GM12874 (cell line): ENCODE measurements at regions not wholly inside any gene's neighbourhood (a gene's known extent, or its start where the extent isn't known, plus 50 kb on each side); places are given as distances from the start of the nearest gene placed in this dataset.

Experiments used
- CTCF ChIP-seq: IDR thresholded peaks from 2 replicates; pipeline ENCODE4 v1.5.1; 2011; ENCODE audit warnings: low read depth, mild to moderate bottlenecking, control low read depth, low read length, moderate library complexity; ENCODE audit not compliant: insufficient read depth

- TF ChIP-seq CTCF, result no peak
Observed at GRCh38 chr13:80052286-80052685, 288.6 kb downstream of the SPRY2 start.

GRCh38 chr13:80050252-80050651 is 290.7 kb downstream of the SPRY2 start:
- no peak for TF ChIP-seq CTCF

- TF ChIP-seq CTCF, result no peak
Observed at GRCh38 chr13:80048802-80049201, 292.1 kb downstream of the SPRY2 start.

GRCh38 chr13:80048030-80048429 is 292.9 kb downstream of the SPRY2 start:
- no peak for TF ChIP-seq CTCF

GRCh38 chr13:80047406-80047805 is 293.5 kb downstream of the SPRY2 start:
- TF ChIP-seq CTCF, result no peak

GRCh38 chr13:80040981-80041317 is 300.0 kb downstream of the SPRY2 start:
- TF ChIP-seq CTCF, result no peak

GRCh38 chr13:80040196-80040980 is 300.5 kb downstream of the SPRY2 start:
- TF ChIP-seq CTCF, result no peak
